Mucosa of gallbladder (tissue), 1 donor: ENCODE measurements at regions not wholly inside any gene's neighbourhood (a gene's known extent, or its start where the extent isn't known, plus 50 kb on each side); places are given as distances from the start of the nearest gene placed in this dataset.
"Not testable (repeated sequence)": the region's sequence is repeated elsewhere in the genome, so short reads cannot be mapped to it uniquely, and the experiment has no call there.

ENCODE experiments used
- DNase-seq: peaks from one replicate; pipeline ENCODE4 v3.0.0-alpha.2; 2020; ENCODE audit warnings: low spot score
- donor health status: DM: no; HTN: no; CAD: no.

DNA sequence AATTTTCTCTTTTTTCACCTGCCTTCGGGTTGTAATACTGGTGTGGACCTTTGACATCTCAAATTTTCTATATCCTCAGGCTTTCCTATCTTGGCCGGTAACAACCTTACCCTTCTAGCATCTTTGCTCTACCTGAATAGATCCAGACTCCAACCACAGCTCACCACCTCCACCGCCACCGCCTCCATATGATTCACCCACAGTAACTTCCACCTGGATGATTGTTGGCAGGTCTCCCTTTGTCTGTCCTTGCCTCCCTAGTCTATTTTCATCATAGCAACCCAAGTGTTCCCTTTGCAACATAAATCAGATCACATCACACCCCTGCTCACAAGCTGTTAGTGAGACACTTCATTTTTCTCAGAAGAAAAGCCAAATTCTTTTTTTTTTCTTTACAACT, 525.8 kb upstream of the POU3F2 start:
- DNase-seq: no peak

DNA sequence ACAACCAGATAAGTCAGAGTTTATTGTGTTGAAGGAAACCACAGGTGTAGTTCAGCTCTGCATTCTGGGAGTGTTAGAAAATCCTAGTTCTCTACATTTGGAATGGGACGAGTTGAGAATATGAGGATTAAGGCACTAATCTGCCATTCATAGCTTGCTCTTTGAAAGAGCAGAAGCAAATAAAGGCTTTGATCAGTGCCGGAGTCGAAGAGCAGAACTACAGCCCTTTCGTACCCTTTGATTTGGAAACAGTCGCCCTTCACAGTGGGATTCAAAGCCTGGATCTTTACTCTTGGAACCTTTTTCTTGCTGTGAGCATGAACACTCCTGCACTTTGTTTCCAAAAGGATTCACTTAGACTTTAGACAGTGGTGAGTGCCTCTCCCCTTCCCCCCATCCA, 523.9 kb upstream of the POU3F2 start:
- no peak for DNase-seq

DNA sequence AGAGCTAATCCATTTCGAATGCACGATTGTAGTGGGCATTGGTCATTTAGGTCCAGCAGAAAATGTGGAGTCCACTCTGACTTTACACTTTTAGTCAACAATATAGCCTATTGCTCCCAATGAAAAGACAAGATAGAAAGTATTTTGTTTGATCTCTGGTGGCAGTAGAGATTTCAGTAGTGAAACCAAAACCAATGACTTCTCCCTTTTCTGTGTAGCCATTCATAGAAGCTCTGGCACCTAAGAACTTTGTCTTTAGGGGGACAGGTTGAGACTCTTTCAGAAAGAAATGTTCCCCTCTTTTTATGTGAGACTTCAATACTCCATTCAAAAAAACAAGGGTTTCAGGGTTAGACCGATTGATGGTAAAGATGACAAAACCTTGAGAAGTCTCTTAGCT, 510.8 kb upstream of the POU3F2 start:
- DNase-seq: no peak

DNA sequence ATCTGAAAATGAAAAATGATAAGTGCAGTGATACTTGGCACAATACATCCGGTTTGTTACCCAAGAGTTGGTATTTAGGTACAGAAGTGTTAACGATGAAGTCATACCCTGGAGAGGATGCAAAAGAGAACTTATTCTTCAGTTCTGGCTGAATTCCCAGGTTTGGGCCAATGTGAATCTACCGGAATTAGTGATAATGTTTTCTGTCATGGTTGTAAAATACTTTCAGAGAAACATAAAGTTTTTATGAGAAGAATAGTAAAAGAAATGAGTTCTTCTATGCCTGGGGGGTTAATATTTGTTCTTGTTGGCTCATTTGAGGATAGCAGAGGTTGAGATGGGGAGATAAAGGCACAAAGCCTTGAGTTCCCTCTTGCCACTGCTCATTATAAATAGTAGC, 509.9 kb upstream of the POU3F2 start:
- no peak for DNase-seq

DNA sequence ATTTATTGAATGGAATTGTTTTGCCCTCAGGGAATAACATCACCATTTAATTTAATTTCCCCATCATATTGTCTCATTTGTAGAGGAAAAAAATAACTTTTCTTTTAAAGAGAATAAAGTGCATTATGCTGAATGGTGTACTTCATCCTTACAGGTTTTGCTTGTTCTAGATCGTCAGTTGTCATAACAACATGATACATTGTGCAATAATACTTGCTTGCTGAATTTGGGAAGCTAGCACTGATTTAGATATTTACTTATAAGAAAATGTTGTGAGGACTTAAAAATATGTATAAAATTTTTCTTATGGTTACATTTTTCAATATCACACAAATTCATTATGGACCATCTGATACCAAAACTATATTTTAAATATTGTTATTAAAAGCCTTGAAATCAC, 509.0 kb upstream of the POU3F2 start:
- DNase-seq: no peak

DNA sequence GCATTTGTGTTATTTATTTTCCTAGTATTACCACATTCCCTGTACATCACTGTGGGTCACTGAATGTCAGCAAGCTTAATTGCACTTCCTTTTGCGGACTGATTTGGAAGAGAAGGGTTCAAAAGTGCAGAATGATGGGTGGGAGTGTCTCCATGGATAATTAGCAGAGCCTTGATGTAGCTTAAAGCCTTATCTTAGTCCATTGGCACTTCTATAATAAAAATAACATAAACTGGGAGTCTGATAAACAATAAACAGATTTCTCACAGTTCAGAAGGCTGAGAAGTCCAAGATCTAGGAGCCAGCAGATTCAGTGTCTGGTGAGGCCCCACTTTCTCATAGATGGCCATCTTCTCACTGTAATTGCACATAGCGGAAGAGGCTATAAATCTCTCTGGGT, 501.1 kb upstream of the POU3F2 start:
- DNase-seq: no peak

DNA sequence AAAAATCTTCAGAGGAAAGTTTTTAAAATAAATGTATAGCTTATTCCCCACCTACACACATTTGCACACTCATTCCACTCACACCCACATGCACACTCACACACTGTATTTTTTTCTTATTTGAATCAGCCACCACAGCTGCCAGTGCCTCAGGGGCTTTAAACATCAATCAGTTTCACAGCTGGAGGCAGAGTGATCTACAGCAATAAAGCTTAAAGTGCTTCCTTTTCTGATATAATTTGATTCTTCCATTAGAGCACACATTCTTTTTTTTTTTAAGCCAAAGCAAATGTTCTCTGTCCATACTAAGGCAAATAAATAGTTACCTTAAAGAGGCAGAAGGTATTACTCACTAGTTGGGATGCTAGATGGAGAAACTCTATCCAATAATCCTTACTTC, 498.8 kb upstream of the POU3F2 start:
- no peak for DNase-seq

DNA sequence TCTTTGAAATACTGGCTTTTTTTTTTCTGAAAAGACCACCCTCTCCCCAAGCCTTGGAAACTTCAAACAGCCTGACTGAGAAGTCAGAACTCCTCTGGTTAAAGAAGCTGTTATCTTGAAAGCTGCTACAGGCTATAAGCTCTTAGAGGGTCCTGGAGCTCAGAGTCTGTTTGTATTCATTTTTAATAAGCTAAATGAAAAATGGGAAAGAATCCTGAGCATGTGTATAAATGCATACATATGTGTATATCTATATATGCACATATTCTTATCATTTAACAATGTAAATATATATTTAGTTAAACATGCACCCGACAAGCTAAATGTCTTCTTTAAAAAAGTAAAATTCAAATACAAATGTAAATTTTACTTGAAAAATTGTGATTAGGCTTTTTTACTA, 494.9 kb upstream of the POU3F2 start:
- no peak for DNase-seq

DNA sequence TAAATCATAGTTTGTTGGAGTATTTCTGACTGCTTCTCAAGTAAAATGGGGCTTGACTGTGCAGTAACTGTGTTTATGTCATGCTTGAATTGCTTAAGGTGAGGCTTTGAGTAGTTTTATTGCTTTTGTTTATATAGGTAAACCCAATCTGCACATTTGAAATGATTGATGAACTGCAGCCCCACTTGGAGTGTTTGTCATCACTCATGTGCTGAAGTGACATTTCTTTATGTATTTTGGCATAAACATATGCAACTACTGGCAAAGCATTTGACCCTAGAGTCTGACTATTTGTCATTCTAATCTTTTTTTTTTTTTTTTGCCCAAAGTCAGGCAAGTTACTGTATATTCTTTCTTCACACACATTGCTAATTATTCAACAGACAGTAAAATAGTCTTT, 491.4 kb upstream of the POU3F2 start:
- no peak for DNase-seq

DNA sequence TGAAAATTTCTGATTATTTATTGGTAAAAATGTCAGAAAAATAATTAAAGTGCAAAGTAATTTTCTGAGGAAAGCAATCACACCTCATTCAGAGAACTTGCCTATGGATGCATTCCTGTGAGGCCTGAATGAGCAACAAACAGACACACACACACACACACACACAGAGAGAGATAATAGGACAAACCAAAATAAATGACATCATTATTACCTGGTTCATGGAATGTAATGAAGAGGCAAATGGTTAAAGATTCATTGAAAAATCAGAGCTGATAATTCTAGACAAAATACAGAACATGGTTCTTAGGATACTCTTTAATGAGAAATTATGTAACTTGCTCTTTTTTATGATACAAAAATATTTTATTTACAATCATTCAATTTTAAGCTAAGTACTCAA, 490.6 kb upstream of the POU3F2 start:
- DNase-seq: no peak

DNA sequence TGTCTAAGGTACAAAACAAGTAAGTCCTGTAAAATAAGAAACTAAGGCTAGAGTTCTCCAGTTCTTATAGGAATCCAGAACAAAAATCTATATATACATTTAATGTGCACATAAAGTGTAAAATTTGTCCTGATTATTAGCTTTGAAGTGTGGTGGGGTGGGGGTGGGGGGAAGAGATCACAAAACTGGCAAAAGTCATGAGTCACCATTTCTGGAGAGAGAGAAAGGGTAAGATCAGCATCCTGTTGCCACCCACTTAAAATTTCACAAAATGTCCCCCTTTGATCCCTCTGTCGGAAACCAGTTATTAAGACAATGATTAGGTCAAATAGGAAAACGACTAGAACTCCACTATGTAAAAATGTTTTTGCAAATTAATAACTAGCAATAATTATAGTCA, 482.0 kb upstream of the POU3F2 start:
- no peak for DNase-seq

DNA sequence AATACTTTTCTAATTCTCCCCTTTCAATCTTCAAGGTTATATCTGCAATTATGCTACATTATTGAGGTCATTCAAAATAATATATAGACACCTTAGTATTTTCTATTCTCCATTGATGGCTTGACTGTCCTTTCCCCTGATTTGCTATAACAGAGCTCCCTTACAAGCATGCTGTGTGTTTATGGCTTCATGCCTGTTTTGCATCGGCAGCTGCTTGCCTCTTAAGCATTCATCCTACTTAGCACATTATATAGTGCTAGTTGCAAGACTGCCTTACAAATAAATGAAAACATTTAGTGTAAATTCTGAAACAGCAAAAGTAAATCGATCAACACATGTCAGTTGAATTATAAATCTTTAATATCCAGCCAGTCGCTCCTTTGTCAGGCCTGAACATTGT, 476.2 kb upstream of the POU3F2 start:
- no peak for DNase-seq

DNA sequence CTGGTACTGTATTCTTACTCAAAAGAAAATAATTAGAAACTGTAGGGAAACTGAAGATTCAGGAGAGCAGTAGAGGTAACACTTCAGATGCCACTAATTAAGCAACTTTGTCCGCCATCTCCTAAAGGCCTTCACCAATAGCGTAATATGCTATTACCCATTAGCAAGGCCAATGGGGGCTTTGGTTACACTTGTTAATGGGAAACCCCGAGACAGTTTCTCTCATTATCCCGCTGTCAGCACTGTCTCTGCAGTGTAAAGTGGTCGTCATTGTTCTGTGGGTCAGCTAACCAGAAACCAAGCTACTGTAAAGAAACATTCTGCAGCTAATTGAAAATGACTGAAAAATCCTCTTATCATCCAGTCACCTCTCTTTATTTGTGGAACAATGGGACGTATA, 468.0 kb upstream of the POU3F2 start:
- DNase-seq: no peak

DNA sequence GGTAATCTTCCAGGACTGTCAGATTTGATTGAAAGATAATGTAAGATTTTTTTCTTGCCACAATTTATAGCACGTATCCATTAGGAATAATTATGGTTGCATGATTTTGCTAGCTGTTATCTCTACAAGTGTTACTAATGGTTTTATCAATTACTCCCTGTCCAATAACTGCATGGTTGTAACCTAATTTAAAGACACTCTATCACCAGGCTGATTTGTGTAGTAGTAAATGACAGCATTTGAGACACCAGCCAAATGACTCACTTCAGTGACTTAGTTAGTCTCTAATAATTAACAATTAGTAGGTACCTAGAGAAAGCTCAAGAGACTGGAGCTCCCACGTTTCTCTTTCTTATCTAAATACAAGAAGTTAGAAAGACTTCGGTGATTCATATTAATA, 453.8 kb upstream of the POU3F2 start:
- DNase-seq: no peak

DNA sequence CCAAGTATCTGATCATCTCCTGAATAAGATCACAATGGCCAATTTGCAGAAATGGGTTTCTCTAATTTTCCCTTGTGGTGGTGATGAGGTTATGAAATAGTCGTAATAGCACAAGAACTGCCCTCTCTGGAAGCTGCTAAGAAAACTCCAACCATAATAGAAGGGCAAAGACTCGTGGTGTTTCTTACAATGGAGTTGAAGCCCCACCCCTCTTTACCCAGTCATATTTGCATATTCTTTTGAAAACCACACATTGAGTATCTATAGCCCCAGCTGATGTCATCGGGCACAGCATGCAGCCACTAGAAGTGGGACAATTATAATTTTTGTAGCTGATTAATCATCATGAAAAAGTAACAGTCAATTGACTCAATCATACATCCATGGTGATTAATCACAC, 452.1 kb upstream of the POU3F2 start:
- DNase-seq: no peak

DNA sequence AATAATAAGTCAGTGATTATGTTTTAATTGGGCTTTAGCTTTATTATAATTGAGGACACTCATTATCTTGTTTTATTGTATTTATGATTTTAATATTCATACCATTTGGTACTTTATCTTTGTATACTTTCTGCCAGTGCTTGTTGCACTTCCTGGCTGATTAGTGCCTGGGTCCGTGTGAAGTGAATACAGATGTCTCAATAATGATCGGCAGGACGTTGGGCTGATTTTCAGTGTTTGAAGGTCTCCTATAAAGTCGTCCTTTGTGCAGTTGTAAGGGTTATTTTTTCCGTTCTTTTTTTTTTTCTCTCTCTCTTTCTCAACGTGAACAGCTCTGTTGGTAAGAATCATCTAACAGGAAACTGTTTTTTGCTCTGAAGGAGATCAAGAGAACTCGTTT, 450.0 kb upstream of the POU3F2 start:
- DNase-seq: no peak

DNA sequence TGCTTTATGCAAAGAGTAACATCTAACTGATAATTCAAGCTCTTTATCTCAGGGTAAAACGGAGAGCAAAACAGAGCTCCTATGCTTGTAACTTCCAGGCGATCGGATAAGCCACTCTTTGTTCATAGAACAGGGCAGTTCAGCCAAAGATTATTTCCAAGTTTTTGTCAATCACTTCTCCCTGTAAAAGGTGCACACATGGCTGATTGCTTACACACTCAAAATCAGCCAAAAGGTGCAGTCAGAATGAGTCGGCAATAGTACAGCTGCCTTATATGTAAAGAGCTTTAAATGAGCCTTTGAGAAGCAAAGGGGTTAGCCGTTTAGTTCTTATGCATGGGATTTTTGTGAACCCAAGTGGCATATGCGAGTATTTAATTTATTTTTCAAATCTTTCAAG, 449.6 kb upstream of the POU3F2 start:
- DNase-seq: no peak

DNA sequence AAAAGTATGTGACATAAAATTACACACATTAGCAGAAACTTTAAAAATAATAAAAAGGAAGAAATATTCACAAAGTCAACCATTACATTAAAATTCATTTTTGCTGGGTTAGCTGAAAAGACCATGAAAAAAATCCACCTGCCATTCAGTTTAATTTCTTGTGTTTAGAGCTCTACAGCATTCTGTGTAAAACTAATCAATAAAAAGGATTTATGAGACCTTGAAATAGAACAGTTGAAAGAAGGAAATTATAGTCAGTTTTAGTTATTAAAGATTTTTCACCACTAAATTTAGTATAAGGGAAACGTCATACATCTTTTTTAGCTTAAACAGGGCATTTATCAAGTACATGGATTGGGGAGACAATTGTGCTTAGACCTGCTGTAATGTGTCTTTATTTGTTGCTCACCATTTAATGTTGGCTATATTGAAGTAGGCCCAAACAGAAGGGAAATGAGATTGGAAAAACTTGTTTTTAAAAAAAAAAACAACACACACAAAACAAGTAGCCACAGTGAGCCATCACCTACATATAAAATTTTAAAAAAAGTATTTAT, 438.7 kb upstream of the POU3F2 start:
- no peak for DNase-seq

DNA sequence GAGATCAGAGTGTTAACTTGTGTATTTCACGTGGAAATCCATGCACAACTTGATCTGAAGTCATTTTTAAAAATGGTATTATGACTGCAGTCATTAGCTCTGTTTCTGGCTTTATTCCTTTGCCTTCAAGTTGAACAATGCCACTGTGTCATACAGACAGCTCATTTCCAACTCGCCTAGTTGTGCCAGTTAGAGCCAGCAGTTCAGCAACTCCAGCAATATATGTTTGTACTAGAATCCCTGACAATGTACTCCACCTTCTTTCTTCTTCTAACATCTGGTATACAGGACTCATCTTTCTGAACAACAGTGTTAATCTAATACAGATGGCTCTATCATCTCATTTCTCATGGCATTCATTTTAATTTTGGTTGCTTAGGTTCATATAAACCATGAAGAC, 418.3 kb upstream of the POU3F2 start:
- no peak for DNase-seq

DNA sequence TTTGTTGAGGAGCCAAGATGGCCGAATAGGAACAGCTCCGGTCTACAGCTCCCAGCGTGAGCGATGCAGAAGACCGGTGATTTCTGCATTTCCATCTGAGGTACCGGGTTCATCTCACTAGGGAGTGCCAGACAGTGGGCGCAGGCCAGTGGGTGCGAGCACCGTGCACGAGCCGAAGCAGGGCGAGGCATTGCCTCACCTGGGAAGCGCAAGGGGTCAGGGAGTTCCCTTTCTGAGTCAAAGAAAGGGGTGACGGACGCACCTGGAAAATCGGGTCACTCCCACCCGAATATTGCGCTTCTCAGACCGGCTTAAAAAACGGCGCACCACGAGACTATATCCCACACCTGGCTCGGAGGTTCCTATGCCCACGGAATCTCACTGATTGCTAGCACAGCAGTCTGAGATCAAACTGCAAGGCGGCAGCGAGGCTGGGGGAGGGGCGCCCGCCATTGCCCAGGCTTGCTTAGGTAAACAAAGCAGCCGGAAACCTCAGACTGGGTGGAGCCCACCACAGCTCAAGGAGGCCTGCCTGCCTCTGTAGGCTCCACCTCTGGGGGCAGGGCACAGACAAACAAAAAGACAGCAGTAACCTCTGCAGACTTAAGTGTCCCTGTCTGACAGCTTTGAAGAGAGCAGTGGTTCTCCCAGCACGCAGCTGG, 417.7 kb upstream of the POU3F2 start:
- not testable (repeated sequence) for DNase-seq

DNA sequence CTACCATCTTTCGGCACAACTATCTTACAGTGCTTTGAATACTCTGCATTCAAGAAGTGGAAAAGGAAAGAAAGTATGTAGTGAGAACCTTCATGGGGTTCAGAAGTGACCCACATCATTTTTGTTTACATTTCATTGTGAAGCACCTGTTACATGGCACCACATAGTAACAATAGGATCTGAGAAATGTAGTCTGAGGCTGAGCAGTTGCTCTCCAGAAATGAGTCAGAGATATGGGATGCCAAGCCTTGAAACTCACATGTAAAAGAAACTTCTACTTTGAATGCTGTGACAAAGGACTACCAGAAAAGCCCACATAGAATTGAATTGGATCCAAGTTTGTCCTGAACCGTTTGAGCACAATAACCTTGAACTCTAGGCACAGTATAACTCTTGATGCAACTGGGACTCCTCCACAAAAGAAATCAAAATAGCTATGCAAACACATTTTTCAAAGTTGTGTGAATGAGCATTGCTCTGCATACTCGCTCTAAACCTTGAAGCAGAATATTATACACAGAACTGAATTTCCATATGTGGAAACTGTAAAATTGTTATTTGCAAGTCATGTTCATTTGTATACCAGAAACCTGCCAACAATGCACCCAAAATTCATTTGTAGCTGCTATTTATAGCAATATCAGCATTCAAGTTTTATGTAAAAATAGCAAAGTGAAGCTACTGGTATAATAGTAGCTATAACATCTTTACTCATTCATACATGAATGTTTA, 400.9 kb upstream of the POU3F2 start:
- DNase-seq: no peak

DNA sequence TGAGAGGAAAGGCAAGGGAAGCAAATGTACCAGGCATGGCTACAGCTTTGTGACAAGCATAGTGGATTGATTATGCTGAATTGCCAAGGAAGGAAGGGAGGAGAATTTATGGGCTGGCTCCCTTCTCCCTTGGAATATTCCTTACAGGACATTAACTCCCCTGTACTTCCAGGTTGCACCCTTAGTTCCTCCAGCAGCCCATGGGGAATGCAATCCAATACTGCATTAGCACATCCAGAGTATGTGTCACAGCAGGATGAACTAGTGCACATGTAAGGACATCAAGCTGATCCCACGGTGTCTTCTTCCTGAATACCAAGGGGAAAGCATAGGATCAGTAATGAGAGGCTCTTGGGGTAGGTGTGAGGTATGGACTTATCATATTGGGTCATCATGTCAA, 390.7 kb upstream of the POU3F2 start:
- DNase-seq: no peak

DNA sequence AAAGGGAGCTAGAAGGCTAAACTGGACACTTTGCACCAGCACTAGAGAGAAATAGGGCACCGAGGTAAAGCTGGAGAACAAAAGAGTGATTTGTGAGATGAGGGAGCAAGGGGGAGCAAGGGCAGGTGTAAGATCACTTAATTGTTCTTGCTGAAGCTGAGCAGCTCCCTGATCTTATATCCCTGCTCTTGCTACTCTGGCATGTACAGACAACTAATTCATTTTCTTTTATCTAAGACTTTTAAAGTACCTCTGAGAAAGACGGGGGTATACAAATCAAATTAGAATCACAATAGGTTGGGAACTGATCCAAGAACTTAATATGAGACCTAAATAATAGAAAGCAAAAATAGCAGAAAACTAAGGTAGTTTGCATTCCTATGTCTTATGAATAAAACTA, 381.7 kb upstream of the POU3F2 start:
- DNase-seq: no peak
